C4-2B (cell line): ENCODE measurements at regions not wholly inside any gene's neighbourhood (a gene's known extent, or its start where the extent isn't known, plus 50 kb on each side); places are given as distances from the start of the nearest gene placed in this dataset.

Source experiments
- H3K27ac ChIP-seq: fragments of 450-650 bp; 2 replicates; pipeline ENCODE4 v1.5.1; 2017
- CTCF ChIP-seq: fragments of 450-650 bp; conservative IDR thresholded peaks from 2 replicates; pipeline ENCODE4 v1.5.1; 2017; ENCODE audit warnings: mild to moderate bottlenecking
- ZFX ChIP-seq: fragments of 450-650 bp; IDR thresholded peaks from 2 replicates; pipeline ENCODE4 v1.6.1; 2017

DNA sequence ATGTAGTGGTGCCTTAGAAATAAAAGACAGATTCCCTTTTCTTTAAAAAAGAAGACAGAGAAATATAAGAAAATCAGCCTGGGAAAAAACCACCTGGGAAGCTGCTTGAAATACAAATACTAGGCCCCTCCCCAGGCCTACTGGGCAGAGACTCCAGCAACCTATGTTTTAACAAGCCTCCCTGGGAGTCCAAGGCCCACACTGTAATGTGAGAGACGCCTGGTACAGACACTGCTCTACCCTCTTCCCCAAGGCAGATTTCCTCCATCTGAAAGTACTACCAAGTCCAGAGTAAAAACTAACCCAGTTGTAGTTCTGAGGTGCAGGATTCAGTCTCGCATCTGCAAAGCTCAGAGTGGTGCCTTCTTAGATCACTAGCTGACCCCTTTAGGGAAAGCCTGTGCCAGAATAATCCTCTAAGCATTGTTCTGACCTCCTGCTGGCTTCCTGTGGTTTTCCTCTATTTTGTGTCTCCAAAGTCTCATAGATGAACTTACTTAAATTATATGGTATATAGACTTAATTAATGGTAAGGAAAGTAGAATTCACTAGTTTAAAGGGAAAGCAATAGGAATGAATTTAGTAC is 270.2 kb upstream of the SLC35B3 start:
- no peak overlapping the region for H3K27ac ChIP-seq
- TF ChIP-seq ZFX (no peak), CTCF (no peak)

DNA sequence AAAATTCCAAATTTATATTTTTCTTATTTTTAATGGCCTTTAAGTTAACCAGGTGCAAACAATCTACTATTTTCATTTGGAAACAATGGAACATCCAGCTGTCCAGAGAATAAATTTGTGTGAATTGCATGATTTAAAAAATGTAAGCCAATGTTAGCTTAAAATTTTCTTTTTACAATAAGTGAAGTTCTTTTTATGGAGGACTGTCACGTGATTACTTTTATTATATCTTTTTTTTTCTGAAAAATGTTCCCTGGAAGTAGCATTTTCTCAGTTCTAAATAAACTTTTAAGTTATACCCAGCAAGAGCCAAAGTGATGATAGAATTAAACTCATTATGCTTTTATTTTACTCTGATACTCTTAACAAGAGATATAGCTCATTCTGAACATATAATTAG is 267.7 kb upstream of the SLC35B3 start:
- H3K27ac ChIP-seq: no peak overlapping the region
- TF ChIP-seq CTCF: no peak

- TF ChIP-seq ZFX (no peak), CTCF (no peak)
- H3K27ac ChIP-seq: no peak overlapping the region
These were observed 253.5 kb upstream of the SLC35B3 start for GRCh38 chr6:8688821-8689220.

DNA sequence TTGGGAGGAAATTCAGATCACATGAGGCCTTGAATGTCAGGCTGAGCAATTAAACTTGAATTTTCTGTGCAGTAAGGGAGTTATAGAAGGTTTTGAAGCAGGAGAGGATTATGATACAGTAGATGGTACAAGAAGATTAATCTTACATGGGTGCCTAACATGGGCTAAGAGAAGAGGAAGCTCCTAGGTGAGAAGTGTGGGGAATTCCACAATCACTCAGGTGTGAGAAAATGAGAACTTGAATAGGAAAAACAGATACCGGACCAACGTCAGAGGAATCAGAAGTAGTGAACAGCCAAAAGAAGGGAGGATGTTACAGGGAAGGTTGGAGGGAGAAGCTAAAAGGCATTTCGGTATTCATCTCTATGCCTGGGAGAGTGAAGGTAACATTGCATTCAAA is 250.7 kb upstream of the SLC35B3 start:
- H3K27ac ChIP-seq: no peak overlapping the region
- TF ChIP-seq ZFX (no peak), CTCF (no peak)

- no peak overlapping the region for H3K27ac ChIP-seq
- TF ChIP-seq CTCF (no peak), ZFX (no peak; the same call in 1 of the 2 replicates)
These were observed 247.9 kb upstream of the SLC35B3 start for GRCh38 chr6:8683204-8683603.

GRCh38 chr6:8679823-8680222 is 244.5 kb upstream of the SLC35B3 start:
- no peak for TF ChIP-seq ZFX
- TF ChIP-seq CTCF: no peak
- no peak overlapping the region for H3K27ac ChIP-seq

DNA sequence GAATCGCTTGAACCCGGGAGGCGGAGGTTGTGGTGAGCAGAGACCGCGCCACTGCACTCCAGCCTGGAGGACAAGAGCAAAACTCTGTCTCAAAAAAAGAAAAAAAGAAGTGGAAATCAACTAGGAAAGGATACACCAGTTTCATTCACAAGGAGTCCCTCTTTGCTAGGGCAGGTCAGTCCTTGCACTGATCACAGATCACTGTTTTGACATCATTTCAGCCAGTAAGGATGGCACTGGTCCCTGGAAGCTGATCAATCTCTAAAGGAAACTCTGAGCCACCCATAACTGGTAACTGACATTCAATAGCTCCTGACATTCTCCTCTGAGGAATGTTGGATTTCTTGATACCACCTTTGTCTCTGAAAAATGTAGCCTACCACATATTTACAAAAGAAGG is 243.1 kb upstream of the SLC35B3 start:
- TF ChIP-seq ZFX (no peak), CTCF (no peak)
- H3K27ac ChIP-seq: no peak overlapping the region
